Mesendoderm (in vitro differentiated cells): ENCODE measurements at regions not wholly inside any gene's neighbourhood (a gene's known extent, or its start where the extent isn't known, plus 50 kb on each side); places are given as distances from the start of the nearest gene placed in this dataset.

Source experiments
- DNase-seq: peaks from one replicate; pipeline ENCODE4 v3.0.0; 2013
- H2AK5ac ChIP-seq: 2 replicates; pipeline ENCODE4 v1.6.1; 2013; ENCODE audit warnings: low read length, inconsistent platforms
- H2BK120ac ChIP-seq: 2 replicates; pipeline ENCODE4 v1.6.1; 2013; ENCODE audit warnings: low read depth, mild to moderate bottlenecking, low read length, moderate library complexity, mixed read lengths
- H2BK15ac ChIP-seq: replicated peaks from 2 replicates; pipeline ENCODE4 v1.6.1; 2013; ENCODE audit warnings: low read depth, mild to moderate bottlenecking, moderate library complexity
- H2BK5ac ChIP-seq: 2 replicates; pipeline ENCODE4 v1.6.1; 2013; ENCODE audit warnings: low read length, inconsistent platforms
- H3K18ac ChIP-seq: 2 replicates; pipeline ENCODE4 v1.6.1; 2013; ENCODE audit warnings: mild to moderate bottlenecking, low read length, mixed read lengths
- H3K23ac ChIP-seq: one replicate; pipeline ENCODE4 v1.6.1; 2013; ENCODE audit warnings: low read length
- H3K27ac ChIP-seq: 2 replicates; pipeline ENCODE4 v1.5.1; 2013; ENCODE audit warnings: low read depth, mild to moderate bottlenecking, inconsistent platforms, low read length, moderate library complexity
- H3K27me3 ChIP-seq: 2 replicates; pipeline ENCODE4 v1.6.1; 2013; ENCODE audit warnings: low read length, control low read depth, mild to moderate bottlenecking, inconsistent platforms; ENCODE audit not compliant: insufficient read depth, poor library complexity
- H3K36me3 ChIP-seq: 2 replicates; pipeline ENCODE4 v1.6.1; 2013; ENCODE audit warnings: low read length, inconsistent platforms; ENCODE audit not compliant: control insufficient read depth, insufficient read depth
- H3K4ac ChIP-seq: one replicate; pipeline ENCODE4 v1.6.1; 2013; ENCODE audit warnings: low read depth, mild to moderate bottlenecking, low read length, moderate library complexity
- H3K4me1 ChIP-seq: 2 replicates; pipeline ENCODE4 v1.6.1; 2013; ENCODE audit warnings: low read depth, low read length, inconsistent platforms; ENCODE audit not compliant: control insufficient read depth
- H3K4me2 ChIP-seq: 2 replicates; pipeline ENCODE4 v1.6.1; 2013; ENCODE audit warnings: low read length
- H3K4me3 ChIP-seq: 2 replicates; pipeline ENCODE4 v1.5.1; 2013; ENCODE audit warnings: mild to moderate bottlenecking, low read length
- H3K56ac ChIP-seq: one replicate; pipeline ENCODE4 v1.6.1; 2013; ENCODE audit warnings: low read length
- H3K79me1 ChIP-seq: 2 replicates; pipeline ENCODE4 v1.6.1; 2013; ENCODE audit warnings: low read length, inconsistent platforms
- H3K79me2 ChIP-seq: 2 replicates; pipeline ENCODE4 v1.6.1; 2013; ENCODE audit warnings: mild to moderate bottlenecking, low read length; ENCODE audit not compliant: control insufficient read depth, insufficient read depth
- H3K9ac ChIP-seq: 2 replicates; pipeline ENCODE4 v1.6.1; 2013; ENCODE audit warnings: low read length, inconsistent platforms
- H4K5ac ChIP-seq: one replicate; pipeline ENCODE4 v1.6.1; 2013; ENCODE audit warnings: low read length
- H4K8ac ChIP-seq: one replicate; pipeline ENCODE4 v1.6.1; 2013; ENCODE audit warnings: low read depth, mild to moderate bottlenecking, control low read depth, low read length, moderate library complexity
- WGBS: extraction: QIAGEN DNeasy Blood & Tissue Kit; methylation state at CpG from one replicate; pipeline ENCODE4 v1.1.7; 2013; ENCODE audit warnings: low lambda C conversion rate, missing lambda C conversion rate; ENCODE audit not compliant: insufficient coverage; ENCODE audit errors: extremely low coverage; 5-methylcytosine and 5-hydroxymethylcytosine counted together

DNA sequence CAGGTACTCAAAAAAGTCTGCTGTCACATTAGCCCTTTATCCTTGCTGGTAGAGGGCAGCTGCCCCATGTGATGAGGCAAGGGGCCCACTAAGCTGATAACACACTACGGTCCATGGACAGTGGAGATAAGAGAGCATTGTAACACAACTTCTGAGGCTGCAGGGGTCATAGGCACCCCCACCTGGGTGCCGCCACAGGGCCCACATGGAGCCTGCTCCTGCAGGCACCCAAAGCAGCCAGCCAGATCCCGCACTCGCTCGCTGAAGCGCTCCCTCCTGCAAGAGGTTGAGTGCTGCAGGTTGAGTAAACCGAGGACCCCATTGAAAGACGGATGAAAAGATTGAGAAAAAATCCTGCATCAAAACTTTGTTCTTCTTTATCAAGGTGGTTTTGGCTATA lies 566.3 kb upstream of the NOVA1 start:
- H3K36me3 ChIP-seq = no peaks in the 10 kb centered on the region
- H3K23ac ChIP-seq = no peak overlapping the region
- no peak overlapping the region for H3K9ac ChIP-seq
- H3K4ac ChIP-seq = no peak overlapping the region
- no peak for DNase-seq
- H3K4me1 ChIP-seq = no peaks in the 10 kb centered on the region
- no peak overlapping the region for H3K56ac ChIP-seq
- no peaks in the 10 kb centered on the region for H3K27me3 ChIP-seq
- H2BK5ac ChIP-seq = no peak overlapping the region
- no peak overlapping the region for H2AK5ac ChIP-seq
- H3K18ac ChIP-seq = no peak overlapping the region
- no peaks in the 10 kb centered on the region for H3K79me2 ChIP-seq
- H3K4me2 ChIP-seq = no peak overlapping the region
- no peak overlapping the region for H3K4me3 ChIP-seq
- H3K27ac ChIP-seq = no peak overlapping the region
- WGBS = no CpG with 5 or more reads among the region's 8 CpGs
- no peaks in the 10 kb centered on the region for H3K79me1 ChIP-seq
- H4K8ac ChIP-seq = no peak overlapping the region
- no peak overlapping the region for H2BK15ac ChIP-seq
- no peak overlapping the region for H4K5ac ChIP-seq
- H2BK120ac ChIP-seq = no peak overlapping the region

DNA sequence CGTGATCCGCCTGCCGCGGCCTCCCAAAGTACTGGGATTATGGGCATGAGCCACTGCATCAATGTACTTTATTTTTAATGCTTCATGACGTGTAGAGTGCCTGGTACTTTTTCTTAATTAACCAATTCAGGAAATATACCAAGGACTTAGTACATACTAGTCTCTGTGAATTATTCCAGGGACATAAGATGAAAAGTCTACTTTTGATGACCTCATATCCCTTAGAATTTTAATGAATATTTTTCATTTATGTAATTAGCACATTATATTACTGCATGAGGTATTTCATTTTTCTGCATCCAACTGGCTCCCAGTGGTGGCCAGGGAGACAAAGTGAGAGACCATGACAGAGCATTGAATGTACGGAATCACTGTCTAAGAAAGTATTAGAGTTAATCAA lies 577.7 kb upstream of the NOVA1 start:
- no peaks in the 10 kb centered on the region for H3K27me3 ChIP-seq
- H3K18ac ChIP-seq = no peak overlapping the region
- no peak overlapping the region for H3K4ac ChIP-seq
- H3K4me3 ChIP-seq = no peak overlapping the region
- no peak overlapping the region for H4K5ac ChIP-seq
- no peak overlapping the region for H2BK5ac ChIP-seq
- H3K56ac ChIP-seq = no peak overlapping the region
- H3K36me3 ChIP-seq = no peaks in the 10 kb centered on the region
- no CpG with 5 or more reads among the region's 6 CpGs for WGBS
- no peak overlapping the region for H2BK15ac ChIP-seq
- H3K79me1 ChIP-seq = no peaks in the 10 kb centered on the region
- no peak overlapping the region for H3K9ac ChIP-seq
- H3K27ac ChIP-seq = no peak overlapping the region
- H2AK5ac ChIP-seq = no peak overlapping the region
- no peak for DNase-seq
- H3K4me2 ChIP-seq = no peak overlapping the region
- no peak overlapping the region for H2BK120ac ChIP-seq
- no peaks in the 10 kb centered on the region for H3K4me1 ChIP-seq
- H4K8ac ChIP-seq = no peak overlapping the region
- H3K23ac ChIP-seq = no peak overlapping the region
- no peaks in the 10 kb centered on the region for H3K79me2 ChIP-seq

DNA sequence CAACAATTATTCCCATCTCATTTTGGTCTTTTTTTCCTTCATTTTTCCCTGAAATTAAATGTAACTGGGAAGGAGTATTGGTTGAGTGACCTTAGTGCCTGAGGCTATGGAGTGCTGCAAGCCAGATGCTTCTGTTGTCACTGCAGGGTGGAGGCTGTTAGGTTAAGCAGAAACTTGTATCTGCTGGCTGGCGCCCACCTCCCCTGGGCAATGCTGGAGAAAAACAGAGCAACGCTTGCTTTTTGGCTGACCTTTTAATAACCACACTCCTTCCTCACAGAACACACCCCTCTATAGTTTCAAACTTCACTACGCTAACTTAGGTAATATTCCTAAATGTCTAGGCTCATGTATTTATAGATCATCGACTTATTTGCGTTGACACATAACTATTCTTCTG lies 583.5 kb upstream of the NOVA1 start:
- no peak overlapping the region for H3K56ac ChIP-seq
- H2BK120ac ChIP-seq = no peak overlapping the region
- no peak overlapping the region for H3K27ac ChIP-seq
- no peak overlapping the region for H4K8ac ChIP-seq
- H2BK15ac ChIP-seq = no peak overlapping the region
- no peak overlapping the region for H2BK5ac ChIP-seq
- H3K9ac ChIP-seq = no peak overlapping the region
- H3K23ac ChIP-seq = no peak overlapping the region
- H3K36me3 ChIP-seq = no peaks in the 10 kb centered on the region
- peak; percentile 6 for DNase-seq
- no CpG with 5 or more reads among the region's 5 CpGs for WGBS
- no peak overlapping the region for H3K4me2 ChIP-seq
- H3K27me3 ChIP-seq = no peaks in the 10 kb centered on the region
- no peak overlapping the region for H4K5ac ChIP-seq
- no peak overlapping the region for H3K4me3 ChIP-seq
- H3K4ac ChIP-seq = no peak overlapping the region
- H3K18ac ChIP-seq = no peak overlapping the region
- H3K79me1 ChIP-seq = no peaks in the 10 kb centered on the region
- H3K79me2 ChIP-seq = no peaks in the 10 kb centered on the region
- no peaks in the 10 kb centered on the region for H3K4me1 ChIP-seq
- no peak overlapping the region for H2AK5ac ChIP-seq

DNA sequence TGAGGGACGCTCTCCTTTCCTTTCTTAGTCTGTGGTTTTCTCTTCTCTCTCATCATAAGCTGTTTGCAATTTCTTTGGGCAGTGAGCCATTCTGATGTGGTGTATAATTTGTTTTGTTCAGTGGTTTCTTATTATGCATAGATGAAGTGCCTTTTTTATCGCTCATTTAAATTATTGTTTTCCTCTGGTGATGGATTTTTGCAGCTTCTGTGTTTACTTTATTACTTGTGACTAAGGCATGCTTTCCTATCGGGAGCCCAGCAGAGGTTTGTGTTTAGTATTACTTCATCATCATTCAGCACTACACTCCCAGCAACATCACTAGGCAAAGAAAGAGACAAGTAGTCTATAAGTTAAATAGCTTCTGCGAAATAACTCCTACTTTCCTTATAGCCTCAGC lies 586.6 kb upstream of the NOVA1 start:
- Histone ChIP-seq H4K5ac (no peak overlapping the region), H3K56ac (no peak overlapping the region), H3K18ac (no peak overlapping the region), H2BK120ac (no peak overlapping the region), H3K36me3 (no peaks in the 10 kb centered on the region), H3K27me3 (no peaks in the 10 kb centered on the region), H3K9ac (no peak overlapping the region), H3K27ac (no peak overlapping the region), H3K4ac (no peak overlapping the region), H3K79me1 (no peaks in the 10 kb centered on the region), H3K4me3 (no peak overlapping the region), H2BK15ac (no peak overlapping the region), H4K8ac (no peak overlapping the region), H3K4me1 (no peaks in the 10 kb centered on the region), H2BK5ac (no peak overlapping the region), H3K79me2 (no peaks in the 10 kb centered on the region), H3K23ac (no peak overlapping the region), H2AK5ac (no peak overlapping the region), H3K4me2 (no peak overlapping the region)
- DNase-seq = no peak
- no CpG with 5 or more reads among the region's 4 CpGs for WGBS

DNA sequence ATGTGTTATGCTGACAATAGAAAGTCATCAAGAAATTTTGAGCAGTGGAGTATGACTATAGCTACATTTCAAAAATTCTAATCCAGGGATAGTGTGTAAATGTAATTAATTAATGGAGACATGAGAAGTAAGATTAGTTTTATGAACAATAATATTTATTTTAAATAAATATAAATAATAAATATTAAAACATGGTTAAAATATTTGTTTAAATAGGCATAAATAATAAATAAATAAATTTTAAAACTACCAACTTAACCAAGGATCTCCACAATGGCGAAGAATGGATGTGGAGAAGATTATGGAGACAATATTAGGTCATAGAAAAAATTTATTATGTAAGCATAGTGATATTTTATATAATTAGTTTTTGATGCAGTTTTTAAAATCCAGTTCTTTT lies 588.2 kb upstream of the NOVA1 start:
- WGBS = no CpG with 5 or more reads among the region's 1 CpG
- Histone ChIP-seq H3K9ac (no peak overlapping the region), H3K18ac (no peak overlapping the region), H4K5ac (no peak overlapping the region), H2BK120ac (no peak overlapping the region), H3K56ac (no peak overlapping the region), H3K4ac (no peak overlapping the region), H3K79me1 (no peaks in the 10 kb centered on the region), H3K27ac (no peak overlapping the region), H2BK5ac (no peak overlapping the region), H3K23ac (no peak overlapping the region), H3K79me2 (no peaks in the 10 kb centered on the region), H3K4me3 (no peak overlapping the region), H3K4me1 (no peaks in the 10 kb centered on the region), H3K4me2 (no peak overlapping the region), H4K8ac (no peak overlapping the region), H3K27me3 (no peaks in the 10 kb centered on the region), H3K36me3 (no peaks in the 10 kb centered on the region), H2BK15ac (no peak overlapping the region), H2AK5ac (no peak overlapping the region)
- DNase-seq = no peak

DNA sequence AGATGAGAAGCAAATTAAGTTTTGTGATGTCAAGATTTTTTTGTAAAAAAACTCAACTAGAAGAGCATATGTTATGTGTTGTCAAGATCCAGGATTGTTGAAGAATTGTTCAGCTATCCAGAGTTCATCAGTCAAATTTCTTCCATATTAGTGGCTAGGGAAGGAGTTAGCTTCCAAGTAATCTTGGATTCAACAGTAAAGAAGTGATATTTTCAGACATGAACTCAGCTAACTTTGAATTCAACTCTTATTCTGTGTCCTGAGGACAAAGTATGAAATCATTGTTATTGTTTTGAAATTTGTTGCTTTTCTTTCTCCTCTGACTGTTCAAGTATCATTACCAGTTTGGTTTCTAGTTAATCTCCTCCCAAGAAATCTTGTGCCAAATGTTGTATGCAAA lies 589.3 kb upstream of the NOVA1 start:
- Histone ChIP-seq H3K27me3 (no peaks in the 10 kb centered on the region), H3K56ac (no peak overlapping the region), H3K27ac (no peak overlapping the region), H3K9ac (no peak overlapping the region), H3K79me2 (no peaks in the 10 kb centered on the region), H2BK15ac (no peak overlapping the region), H3K36me3 (no peaks in the 10 kb centered on the region), H4K5ac (no peak overlapping the region), H3K4me3 (no peak overlapping the region), H2AK5ac (no peak overlapping the region), H3K4ac (no peak overlapping the region), H3K23ac (no peak overlapping the region), H4K8ac (no peak overlapping the region), H3K79me1 (no peaks in the 10 kb centered on the region), H2BK120ac (no peak overlapping the region), H3K4me1 (no peaks in the 10 kb centered on the region), H3K18ac (no peak overlapping the region), H2BK5ac (no peak overlapping the region), H3K4me2 (no peak overlapping the region)
- no peak for DNase-seq
